Stimulated activated naive CD8-positive, alpha-beta T cell treated with anti-CD3 and anti-CD28 coated beads, Interleukin-15, amount 100 ng/mL, for 72 hours (primary cell): ENCODE measurements at regions not wholly inside any gene's neighbourhood (a gene's known extent, or its start where the extent isn't known, plus 50 kb on each side); places are given as distances from the start of the nearest gene placed in this dataset.

Experiments
- ATAC-seq: fragments of 150-1000 bp; cut with Tn5 transposase; 2 replicates; pipeline ENCODE4 v1.10.0; 2021; ENCODE audit warnings: mild to moderate bottlenecking, moderate library complexity
- DNase-seq, 2 donors: peaks; one replicate each; pipeline ENCODE4 v3.0.0; 2021 to 2022
- H3K27ac Mint-ChIP-seq, 2 donors: one replicate each; pipeline ENCODE4 v1.8.0; 2022; ENCODE audit warnings: mild to moderate bottlenecking in 2 of 2, mixed read lengths in 2 of 2, moderate library complexity in 2 of 2
- H3K27me3 Mint-ChIP-seq: one replicate; pipeline ENCODE4 v1.8.0; 2022; ENCODE audit warnings: mixed read lengths
- H3K4me1 Mint-ChIP-seq: one replicate; pipeline ENCODE4 v1.8.0; 2022; ENCODE audit warnings: mild to moderate bottlenecking, mixed read lengths
- H3K4me3 Mint-ChIP-seq, 2 donors: one replicate each; pipeline ENCODE4 v1.8.0; 2022; ENCODE audit warnings: mild to moderate bottlenecking in 2 of 2, mixed read lengths in 2 of 2, moderate library complexity in 1 of 2
- H3K9me3 Mint-ChIP-seq, 2 donors: one replicate each; pipeline ENCODE4 v1.8.0; 2022; ENCODE audit warnings: mixed read lengths in 2 of 2

DNA sequence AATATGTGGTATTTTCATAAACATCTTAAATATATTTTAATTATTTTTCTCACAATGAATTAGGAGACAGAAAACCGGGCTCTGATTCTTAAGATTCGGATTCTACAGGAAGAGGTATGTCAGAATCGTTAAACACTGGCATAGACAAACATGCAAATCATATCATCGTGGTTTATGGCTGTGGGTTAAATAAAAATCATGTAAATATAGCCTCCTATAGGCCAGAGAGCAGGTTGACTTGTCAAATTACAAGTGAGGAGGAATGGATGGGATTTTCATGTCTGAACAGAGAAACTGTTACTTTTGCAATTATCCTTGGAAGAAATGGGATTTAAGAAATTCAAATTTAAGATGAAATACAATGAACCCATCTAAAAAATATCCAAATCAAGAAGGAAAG, 74.9 kb upstream of the BCAT1 start:
- no peak overlapping the region for H3K27ac Mint-ChIP-seq

GRCh38 chr12:25020621-25021243, 71.8 kb upstream of the BCAT1 start:
- Mint-ChIP-seq H3K9me3 (peaks cover 0 to 12% of the 10 kb centered on the region in 2 donors), H3K27me3 (no peaks in the 10 kb centered on the region), H3K4me1 (no peaks in the 10 kb centered on the region), H3K27ac (no peak overlapping the region), H3K4me3 (no peak overlapping the region)
- DNase-seq (no peak), ATAC-seq (no peak)

More for the DNA sequence above, 74.9 kb upstream of the BCAT1 start:
- peaks cover 0 to 10% of the 10 kb centered on the region in 2 donors for H3K9me3 Mint-ChIP-seq
- DNase-seq (no peak), ATAC-seq (no peak)
- H3K4me3 Mint-ChIP-seq = no peak overlapping the region
- H3K27me3 Mint-ChIP-seq = no peaks in the 10 kb centered on the region
- H3K4me1 Mint-ChIP-seq = no peaks in the 10 kb centered on the region

DNA sequence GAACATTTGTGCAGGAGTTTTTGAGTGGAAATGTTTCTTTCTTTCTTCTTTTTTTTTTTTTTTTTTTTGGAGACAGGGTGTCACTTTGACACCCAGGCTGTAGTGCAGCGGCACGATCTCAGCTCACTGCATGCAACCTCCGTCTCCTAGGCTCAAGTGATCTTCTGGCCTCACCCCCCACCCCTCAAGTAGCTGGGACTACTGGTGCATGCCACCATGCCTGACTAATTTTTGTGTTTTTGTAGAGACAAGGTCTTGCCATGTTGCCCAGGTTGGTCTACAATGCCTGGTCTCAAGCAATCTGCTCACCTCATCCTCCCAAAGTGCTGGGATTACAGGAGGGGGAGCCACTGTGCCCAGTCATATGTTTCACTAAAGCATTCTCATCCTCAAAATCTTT, 69.2 kb upstream of the BCAT1 start:
- Mint-ChIP-seq H3K27ac (no peak overlapping the region), H3K27me3 (no peaks in the 10 kb centered on the region), H3K9me3 (peaks cover 0 to 12% of the 10 kb centered on the region in 2 donors), H3K4me1 (no peaks in the 10 kb centered on the region), H3K4me3 (no peak overlapping the region)
- ATAC-seq (no peak), DNase-seq (no peak)

DNA sequence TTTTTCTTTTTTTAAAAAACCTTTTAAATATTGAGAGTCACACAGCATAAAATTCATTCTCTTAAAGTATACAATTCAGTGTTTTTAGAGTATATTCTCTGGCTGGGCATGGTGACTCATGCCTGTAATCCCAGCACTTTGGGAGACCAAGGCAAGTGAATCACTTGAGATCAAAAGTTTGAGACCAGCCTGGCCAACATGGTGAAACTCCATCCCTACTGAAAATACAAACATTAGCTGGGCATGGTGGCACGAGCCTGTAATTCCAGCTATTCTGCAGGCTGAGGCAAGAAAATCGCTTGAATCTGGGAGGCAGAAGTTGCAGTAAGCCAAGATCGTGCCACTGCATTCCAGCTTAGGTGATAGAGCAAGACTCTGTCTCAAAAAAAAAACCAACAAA, 68.4 kb upstream of the BCAT1 start:
- Mint-ChIP-seq H3K4me3 (no peak overlapping the region), H3K9me3 (peaks cover 0 to 12% of the 10 kb centered on the region in 2 donors), H3K27ac (no peak overlapping the region), H3K27me3 (no peaks in the 10 kb centered on the region), H3K4me1 (no peaks in the 10 kb centered on the region)
- DNase-seq (no peak), ATAC-seq (no peak)

DNA sequence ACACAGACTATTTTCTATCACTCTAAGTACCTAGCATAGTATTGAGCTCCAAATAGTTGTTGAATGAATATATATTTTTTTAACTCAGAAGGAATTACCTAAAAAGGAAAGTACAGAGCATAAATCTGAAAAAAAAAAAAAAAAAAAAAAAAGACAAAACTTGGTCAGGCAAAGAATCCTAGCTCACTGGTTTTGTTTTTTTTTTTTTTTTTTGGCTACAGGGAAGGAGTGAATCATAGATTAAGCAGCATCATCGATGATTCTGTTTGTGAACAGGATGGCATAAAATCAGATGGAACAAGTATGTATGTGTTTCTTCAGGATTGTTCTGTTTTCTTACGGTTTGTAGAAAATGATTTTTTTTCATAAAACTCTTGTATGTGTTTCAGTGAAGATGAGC, 66.1 kb upstream of the BCAT1 start:
- H3K27ac Mint-ChIP-seq = no peak overlapping the region
- no peaks in the 10 kb centered on the region for H3K27me3 Mint-ChIP-seq
- no peak for DNase-seq
- H3K4me1 Mint-ChIP-seq = peaks cover 4% of the 10 kb centered on the region
- no peak overlapping the region for H3K4me3 Mint-ChIP-seq
- ATAC-seq = no peak
- H3K9me3 Mint-ChIP-seq = peaks cover 0 to 12% of the 10 kb centered on the region in 2 donors

- peaks cover 11% of the 10 kb centered on the region for H3K4me1 Mint-ChIP-seq
- no peaks in the 10 kb centered on the region for H3K9me3 Mint-ChIP-seq
- no peak for DNase-seq
- no peak for ATAC-seq
- H3K4me3 Mint-ChIP-seq = no peak overlapping the region
- no peak overlapping the region for H3K27ac Mint-ChIP-seq
- no peaks in the 10 kb centered on the region for H3K27me3 Mint-ChIP-seq
Observed at GRCh38 chr12:25013061-25013460, 64.2 kb upstream of the BCAT1 start.

GRCh38 chr12:25009496-25010092, 60.7 kb upstream of the BCAT1 start:
- Mint-ChIP-seq H3K4me1 (peaks cover 11% of the 10 kb centered on the region), H3K9me3 (no peaks in the 10 kb centered on the region), H3K27ac (no peak overlapping the region), H3K4me3 (no peak overlapping the region), H3K27me3 (no peaks in the 10 kb centered on the region)
- no peak for ATAC-seq
- DNase-seq = no peak

DNA sequence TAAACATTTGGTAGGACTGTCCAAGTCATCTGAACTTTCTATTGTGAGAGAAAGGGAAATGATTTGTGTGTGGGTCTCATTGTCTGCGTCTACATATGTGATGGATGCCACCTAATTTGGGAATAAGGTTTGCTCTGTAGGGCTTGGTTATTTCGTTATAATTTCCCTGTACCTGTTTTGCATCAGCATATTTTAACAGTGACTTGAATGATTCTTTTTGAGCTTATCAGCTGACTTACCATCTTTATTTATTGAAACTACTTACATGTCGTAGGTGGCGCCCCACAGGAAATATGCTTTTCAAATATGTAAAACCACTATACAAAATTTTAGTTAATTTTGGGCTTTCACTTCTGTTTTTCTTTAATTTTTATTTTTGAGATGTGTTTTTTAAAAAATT, 56.5 kb upstream of the BCAT1 start:
- Mint-ChIP-seq H3K27me3 (peaks cover 11% of the 10 kb centered on the region), H3K9me3 (no peaks in the 10 kb centered on the region), H3K4me3 (no peak overlapping the region), H3K4me1 (peaks cover 11% of the 10 kb centered on the region), H3K27ac (no peak overlapping the region)
- DNase-seq = no peak
- ATAC-seq = no peak

DNA sequence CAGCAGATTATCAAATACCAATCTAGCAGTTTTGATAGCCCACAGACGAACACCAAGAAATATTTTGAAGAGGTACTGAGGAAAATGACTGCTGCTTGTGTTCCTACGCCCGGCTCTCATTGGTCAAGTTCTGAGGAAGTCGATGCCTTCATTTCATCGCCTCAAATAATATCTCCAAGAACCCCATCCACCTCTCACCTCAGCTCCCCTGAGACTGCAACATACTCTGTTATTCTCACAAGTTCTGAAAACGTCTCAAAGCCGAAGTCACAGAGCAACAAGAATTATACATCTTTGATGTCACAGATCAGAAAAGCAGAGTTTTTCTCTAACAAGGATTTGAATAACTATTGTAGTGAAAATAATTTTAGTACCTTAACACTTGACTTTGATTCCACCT, 55.5 kb upstream of the BCAT1 start:
- peaks cover 11% of the 10 kb centered on the region for H3K27me3 Mint-ChIP-seq
- H3K4me3 Mint-ChIP-seq = no peak overlapping the region
- DNase-seq (no peak), ATAC-seq (no peak)
- H3K27ac Mint-ChIP-seq = peak overlapping the region in 1 of 2 donors; percentile 47
- no peaks in the 10 kb centered on the region for H3K9me3 Mint-ChIP-seq
- H3K4me1 Mint-ChIP-seq = peaks cover 2% of the 10 kb centered on the region

GRCh38 chr12:25001311-25001710, 52.4 kb upstream of the BCAT1 start:
- DNase-seq = no peak
- peaks cover 11% of the 10 kb centered on the region for H3K4me1 Mint-ChIP-seq
- no peaks in the 10 kb centered on the region for H3K9me3 Mint-ChIP-seq
- H3K4me3 Mint-ChIP-seq = no peak overlapping the region
- H3K27ac Mint-ChIP-seq = no peak overlapping the region
- no peak for ATAC-seq
- peaks cover 11% of the 10 kb centered on the region for H3K27me3 Mint-ChIP-seq
